ENCODE measurements at regions not wholly inside any gene's neighbourhood (a gene's known extent, or its start where the extent isn't known, plus 50 kb on each side); places are given as distances from the start of the nearest gene placed in this dataset.
"Not testable (repeated sequence)": the region's sequence is repeated elsewhere in the genome, so short reads cannot be mapped to it uniquely, and the experiment has no call there.

DNA sequence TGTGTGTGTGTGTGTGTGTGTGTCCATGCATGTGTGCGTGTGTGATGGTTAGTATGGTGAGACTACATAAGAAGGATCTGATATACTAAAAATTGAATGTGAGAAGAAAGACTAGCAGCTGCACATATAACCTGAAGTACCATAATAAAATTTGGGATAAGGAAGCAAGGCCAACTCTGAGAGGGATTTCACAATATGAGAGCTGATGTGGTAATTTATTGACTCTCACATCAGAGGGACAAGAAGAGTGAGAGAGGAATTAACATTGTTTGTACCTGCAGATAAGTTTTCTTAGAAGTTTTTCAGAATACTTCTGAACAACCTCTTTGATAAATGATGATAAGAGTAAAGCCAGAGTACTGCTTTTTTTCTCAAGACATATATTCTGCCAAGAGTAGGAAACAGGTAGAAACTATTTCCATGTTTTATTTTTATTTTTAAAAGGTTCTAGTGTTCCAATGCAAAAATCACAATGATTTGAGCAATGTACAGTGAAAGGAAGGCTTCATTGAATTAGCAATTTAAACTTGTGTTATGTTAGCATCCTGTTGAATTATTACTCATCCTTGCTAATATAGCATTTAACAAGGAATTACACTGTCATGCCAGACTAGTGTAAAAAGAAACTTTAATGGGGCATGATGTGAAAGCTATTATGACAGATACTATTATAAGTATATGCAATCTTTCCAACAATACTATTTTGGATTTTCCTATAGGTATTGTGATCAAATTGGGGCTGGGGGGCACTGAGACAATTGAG lies 415.5 kb upstream of the ARPP21 start:
- TF ChIP-seq, protein P1, sequence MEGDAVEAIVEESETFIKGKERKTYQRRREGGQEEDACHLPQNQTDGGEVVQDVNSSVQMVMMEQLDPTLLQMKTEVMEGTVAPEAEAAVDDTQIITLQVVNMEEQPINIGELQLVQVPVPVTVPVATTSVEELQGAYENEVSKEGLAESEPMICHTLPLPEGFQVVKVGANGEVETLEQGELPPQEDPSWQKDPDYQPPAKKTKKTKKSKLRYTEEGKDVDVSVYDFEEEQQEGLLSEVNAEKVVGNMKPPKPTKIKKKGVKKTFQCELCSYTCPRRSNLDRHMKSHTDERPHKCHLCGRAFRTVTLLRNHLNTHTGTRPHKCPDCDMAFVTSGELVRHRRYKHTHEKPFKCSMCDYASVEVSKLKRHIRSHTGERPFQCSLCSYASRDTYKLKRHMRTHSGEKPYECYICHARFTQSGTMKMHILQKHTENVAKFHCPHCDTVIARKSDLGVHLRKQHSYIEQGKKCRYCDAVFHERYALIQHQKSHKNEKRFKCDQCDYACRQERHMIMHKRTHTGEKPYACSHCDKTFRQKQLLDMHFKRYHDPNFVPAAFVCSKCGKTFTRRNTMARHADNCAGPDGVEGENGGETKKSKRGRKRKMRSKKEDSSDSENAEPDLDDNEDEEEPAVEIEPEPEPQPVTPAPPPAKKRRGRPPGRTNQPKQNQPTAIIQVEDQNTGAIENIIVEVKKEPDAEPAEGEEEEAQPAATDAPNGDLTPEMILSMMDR (conservative IDR thresholded peaks at IDR 0.05; ENCODE audit: low read length) = no peak
- no peak for DNase-seq (ENCODE audit: low read depth)
- H3K4me3 ChIP-seq (ENCODE audit: low read length) = no peak overlapping the region

DNA sequence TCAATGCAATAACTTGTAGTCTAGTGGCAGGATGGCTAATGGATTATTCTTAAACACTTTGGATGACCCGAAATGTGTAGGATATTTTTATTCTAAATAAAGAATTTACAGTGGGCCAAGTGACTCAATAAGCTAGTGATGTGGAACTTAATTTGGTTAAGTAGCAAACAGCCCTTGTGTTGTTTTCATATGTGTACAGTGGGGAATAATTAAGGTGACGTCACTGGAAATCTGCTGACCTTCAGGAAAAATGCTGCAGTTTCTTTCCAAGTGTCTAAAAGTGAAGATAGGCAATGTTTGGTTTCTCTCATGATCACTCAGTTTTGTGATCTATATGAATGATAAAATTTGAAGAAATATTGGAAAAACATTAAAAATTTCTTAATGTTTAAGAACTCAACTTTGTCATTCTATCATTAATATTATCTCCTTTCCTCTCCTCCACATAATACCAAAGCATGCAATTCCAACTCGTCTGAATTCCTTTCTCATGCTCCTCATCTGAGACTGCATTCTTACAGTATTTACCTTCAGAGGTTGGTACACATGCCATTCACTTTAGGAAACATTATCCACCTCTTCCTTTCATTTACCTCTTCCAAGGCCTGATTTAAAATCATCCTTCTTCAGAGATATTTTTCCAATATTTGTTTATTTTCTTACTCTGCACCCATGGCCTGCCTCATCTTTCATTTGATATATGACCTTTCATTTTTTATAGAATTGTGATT lies 414.6 kb upstream of the ARPP21 start:
- TF ChIP-seq, protein P1 (conservative IDR thresholded peaks at IDR 0.05; ENCODE audit: low read length) = no peak
- no peak overlapping the region for H3K4me3 ChIP-seq (ENCODE audit: low read length)

DNA sequence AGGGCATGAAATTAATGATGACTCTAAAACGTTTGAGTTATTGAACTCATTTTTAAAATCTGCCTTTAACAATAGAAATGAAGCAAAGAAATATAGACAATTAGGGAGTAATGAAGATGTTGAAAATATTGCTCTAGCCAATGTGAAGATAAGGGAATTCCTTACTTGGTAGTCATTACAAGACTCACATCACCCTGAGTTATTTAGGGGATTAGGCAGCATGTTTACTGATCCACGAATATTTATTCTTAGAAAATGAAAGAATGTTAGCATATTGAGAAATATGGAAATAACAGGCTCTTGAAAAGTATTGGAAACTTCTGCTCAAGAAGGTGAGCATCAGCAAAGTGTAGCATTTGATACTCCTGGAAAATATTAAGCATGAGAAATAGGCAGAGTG lies 398.1 kb upstream of the ARPP21 start:
- TF ChIP-seq, protein P1 (conservative IDR thresholded peaks at IDR 0.05; ENCODE audit: low read length) = no peak
- no peak for DNase-seq (ENCODE audit: low read depth)

More for the DNA sequence above, 414.6 kb upstream of the ARPP21 start:
- DNase-seq (ENCODE audit: low read depth) = no peak

DNA sequence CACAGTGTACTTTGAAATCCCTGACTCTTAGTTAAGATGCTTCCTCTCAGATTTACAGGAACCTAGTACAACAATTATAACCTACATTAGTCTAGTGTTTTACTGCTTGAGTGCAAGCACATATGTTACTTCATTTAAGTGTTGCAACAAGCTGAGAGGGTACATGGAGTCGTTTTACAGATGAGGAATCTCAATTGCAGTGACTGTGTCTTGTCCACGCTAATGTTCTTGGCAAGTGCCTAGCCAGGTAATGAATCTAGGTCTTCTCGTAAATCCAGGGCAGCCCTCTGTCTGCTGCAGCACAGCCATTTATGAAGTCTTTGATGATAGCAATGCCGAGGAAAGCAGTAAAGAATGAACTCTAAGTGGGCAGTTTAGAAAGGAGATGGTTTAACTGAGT lies 384.4 kb upstream of the ARPP21 start:
- TF ChIP-seq, protein P1 (conservative IDR thresholded peaks at IDR 0.05; ENCODE audit: low read length) = no peak
- no peak overlapping the region for H3K4me3 ChIP-seq (ENCODE audit: low read length)
- DNase-seq (ENCODE audit: low read depth) = no peak

More for the DNA sequence above, 398.1 kb upstream of the ARPP21 start:
- no peak overlapping the region for H3K4me3 ChIP-seq (ENCODE audit: low read length)

DNA sequence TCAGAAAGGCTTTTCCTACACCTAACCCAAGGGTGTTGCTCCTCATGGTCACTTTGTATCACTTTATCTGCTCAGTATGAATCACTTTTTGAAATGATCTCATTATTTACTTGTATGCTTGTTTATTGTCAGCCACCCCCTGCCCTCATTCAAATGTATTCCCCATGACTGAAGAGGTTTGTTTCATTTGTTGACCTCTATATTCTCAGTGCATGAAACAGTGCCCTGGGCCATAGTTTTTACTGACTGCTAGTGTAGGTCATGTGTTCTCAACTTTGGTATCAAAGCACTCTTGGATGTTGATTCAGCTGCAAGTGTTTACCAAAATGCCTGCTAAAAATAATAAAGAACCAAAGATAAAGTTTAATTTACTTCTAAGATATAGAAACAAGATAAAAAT lies 381.7 kb upstream of the ARPP21 start:
- DNase-seq (ENCODE audit: low read depth) = no peak
- H3K4me3 ChIP-seq (ENCODE audit: low read length) = no peak overlapping the region
- TF ChIP-seq, protein P1 (conservative IDR thresholded peaks at IDR 0.05; ENCODE audit: low read length) = no peak

DNA sequence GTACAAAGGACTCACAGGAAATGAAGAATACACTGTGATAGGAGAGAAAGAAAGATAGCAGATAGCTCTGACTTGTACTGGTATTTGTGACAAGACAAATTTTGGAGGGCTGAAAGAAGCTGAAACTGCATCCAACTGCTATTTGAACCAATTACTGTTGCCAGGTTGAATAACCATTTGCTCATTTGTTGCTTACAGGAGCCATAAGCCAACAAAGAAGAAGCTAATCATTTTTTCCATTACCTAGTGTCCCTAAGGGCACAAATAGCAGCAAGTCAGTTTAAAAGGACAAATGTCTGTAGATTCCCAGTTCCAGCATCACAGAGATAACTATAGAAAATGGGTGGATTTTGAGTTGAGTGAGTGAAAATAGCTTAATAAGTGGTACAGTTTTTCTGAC lies 376.9 kb upstream of the ARPP21 start:
- TF ChIP-seq, protein P1 (conservative IDR thresholded peaks at IDR 0.05; ENCODE audit: low read length) = no peak
- H3K4me3 ChIP-seq (ENCODE audit: low read length) = no peak overlapping the region
- no peak for DNase-seq (ENCODE audit: low read depth)

DNA sequence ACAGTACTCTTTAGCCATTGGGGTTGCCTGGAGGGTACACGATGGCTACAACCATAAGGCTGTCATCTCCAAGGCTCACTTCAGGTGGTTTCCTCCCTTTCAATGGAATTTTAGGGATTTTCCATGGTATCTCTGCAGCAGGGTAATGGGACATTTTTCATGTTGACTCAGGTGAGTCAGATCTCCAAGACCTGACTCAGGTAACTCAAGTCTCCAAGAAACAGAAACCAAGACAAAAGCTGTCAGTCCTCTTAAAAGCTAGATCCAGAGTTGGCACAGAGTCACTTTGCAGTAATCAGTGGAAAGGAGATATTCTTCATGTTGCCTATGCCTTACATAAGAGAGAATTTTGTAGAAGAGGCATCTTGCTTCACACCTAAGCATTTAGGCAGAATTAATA lies 375.8 kb upstream of the ARPP21 start:
- no peak overlapping the region for H3K4me3 ChIP-seq (ENCODE audit: low read length)
- TF ChIP-seq, protein P1 (conservative IDR thresholded peaks at IDR 0.05; ENCODE audit: low read length) = no peak
- no peak for DNase-seq (ENCODE audit: low read depth)

DNA sequence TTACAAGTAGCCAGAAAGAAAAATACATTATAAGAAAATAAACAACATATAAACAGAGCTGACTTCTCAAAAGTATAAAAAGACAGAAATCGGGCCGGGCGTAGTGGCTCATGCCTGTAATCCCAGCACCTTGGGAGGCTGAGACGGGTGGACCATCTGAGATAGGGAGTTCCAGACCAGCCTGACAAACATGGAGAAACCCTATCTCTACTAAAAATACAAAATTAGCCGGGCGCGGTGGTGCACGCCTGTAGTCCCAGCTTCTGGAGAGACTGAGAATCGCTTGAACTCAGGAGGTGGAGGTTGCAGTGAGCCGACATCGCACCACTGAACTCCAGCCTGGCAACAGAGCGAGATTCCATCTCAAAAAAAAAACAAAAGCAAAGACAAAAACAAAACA lies 373.3 kb upstream of the ARPP21 start:
- DNase-seq (ENCODE audit: low read depth); H3K4me3 ChIP-seq (ENCODE audit: low read length): not testable (repeated sequence)

Measured in AG10803 (cell line).